ENCODE measurements at regions not wholly inside any gene's neighbourhood (a gene's known extent, or its start where the extent isn't known, plus 50 kb on each side); places are given as distances from the start of the nearest gene placed in this dataset.

DNA sequence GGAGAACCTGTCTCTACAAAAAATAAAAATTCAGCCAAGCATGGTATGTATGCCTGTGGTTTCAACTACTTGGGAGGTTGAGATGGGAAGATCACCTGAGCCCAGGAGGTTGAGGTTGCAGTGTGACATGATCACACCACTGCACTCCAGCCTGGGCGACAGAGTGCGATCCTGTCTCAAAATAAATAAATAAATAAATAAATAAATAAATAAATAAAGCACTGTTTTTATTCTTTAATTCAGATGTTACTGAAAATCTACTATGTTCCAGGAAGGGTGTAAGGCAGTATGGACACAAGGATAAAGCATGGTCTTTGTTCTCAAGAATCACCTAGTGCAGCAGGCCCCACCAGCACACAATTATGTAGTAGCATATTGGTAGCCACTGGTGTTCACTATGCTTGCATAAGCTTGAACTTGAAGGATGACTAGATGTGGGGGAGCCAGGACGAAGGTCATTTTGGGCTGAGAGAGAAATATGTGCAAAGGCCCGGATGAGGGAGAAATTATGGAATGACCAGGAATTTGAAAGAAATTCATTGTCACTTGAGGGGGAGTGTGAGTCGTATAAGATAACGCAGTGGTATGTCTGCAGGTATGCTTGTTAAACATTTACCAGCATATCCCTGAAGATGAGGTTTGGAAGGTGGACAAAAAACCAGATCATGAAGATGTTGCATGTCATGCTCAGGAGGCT is 70.2 kb upstream of the CD180 start:
- no peak for DNase-seq (ENCODE audit: low spot score)

DNA sequence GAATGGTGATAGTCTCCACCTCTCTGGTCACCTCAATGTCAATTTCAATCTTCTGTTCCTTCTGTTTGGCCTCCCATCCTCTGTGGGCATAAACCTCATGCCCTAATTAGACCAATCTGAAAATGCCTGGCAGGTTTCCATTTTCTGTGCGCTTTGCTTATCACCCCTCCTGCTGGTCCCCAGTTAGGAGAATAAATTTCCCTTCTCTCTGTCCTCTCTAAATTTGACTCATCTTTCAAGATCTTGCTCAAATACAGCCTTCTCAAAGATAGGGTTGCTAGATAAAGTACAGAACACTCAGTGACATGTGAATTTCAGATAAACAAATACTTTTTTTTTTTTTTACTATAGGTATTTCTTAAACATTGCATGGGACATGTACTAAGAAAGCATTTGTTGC is 69.4 kb upstream of the CD180 start:
- DNase-seq (ENCODE audit: low spot score) = no peak

DNA sequence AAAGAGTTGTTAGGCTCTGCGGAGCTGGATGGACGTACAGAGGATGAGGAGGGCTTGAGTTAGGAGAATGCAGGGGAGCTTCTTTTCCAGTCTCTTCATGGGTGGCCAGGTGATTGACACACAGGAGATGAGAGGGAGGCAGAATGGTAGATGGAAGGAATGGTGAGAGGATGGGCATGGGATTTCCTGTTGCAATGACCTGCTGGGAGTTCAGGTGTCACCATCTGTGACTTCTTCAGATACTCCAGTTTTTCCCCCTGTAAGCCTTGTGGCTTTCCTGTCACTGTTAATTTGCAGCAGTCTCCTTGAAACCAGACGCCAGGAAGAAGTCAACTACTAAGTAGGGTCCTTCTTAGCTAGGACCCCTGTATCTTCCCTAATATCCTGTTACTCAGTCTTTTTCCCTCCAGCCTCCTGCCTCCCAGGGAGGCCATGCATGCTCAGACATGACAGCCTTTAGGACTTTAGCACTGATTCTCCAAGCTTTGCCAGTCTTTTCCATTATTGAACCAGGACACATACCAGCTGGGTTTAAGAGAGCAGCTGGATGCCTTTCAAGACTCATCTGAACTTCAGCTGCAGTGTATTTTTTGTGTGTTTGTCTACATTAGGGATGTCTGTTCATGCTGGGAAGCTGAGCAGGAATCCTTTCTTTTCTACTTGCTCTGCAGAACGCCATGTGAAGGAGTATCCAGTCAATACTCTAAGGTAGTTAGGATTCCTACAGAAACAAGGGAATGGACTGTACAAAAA is 67.2 kb upstream of the CD180 start:
- DNase-seq (ENCODE audit: low spot score) = no peak

DNA sequence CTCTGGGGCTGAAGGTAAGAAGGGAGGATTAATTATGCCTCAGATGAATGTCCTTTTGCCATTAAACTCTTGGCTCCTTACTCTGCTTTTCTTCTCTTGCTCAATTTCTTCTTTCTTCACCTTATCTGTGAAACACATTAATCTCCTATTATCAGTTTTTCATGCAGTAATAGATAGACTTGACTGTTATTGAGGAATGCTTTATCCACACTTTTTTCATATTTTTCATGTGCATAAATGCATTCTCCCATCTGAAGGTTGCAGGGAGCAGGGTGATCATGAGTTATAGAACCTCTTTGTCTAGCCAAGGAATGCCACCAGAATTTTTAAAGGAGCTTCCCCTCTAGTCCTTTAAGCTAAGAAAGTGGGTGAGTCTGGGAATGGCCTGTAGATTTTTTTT is 66.4 kb upstream of the CD180 start:
- no peak for DNase-seq (ENCODE audit: low spot score)

DNA sequence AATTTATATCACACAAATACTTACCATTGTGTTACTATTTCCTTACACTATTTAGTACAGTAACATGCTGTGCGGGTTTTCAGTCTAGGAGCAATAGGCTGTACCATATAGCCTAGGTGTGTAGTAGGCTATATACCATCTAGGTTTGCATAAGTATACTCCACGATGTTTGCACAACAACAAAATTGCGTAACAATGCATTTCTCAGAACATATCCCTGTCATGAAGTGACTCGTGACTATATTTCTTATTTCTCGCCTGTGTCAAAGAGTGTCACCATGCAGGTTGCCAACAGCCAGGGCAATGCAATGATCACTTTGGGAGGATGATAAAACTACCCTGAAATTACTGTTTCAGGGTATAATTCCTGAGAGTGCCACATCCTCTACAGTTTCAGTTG is 65.6 kb upstream of the CD180 start:
- DNase-seq (ENCODE audit: low spot score) = no peak

DNA sequence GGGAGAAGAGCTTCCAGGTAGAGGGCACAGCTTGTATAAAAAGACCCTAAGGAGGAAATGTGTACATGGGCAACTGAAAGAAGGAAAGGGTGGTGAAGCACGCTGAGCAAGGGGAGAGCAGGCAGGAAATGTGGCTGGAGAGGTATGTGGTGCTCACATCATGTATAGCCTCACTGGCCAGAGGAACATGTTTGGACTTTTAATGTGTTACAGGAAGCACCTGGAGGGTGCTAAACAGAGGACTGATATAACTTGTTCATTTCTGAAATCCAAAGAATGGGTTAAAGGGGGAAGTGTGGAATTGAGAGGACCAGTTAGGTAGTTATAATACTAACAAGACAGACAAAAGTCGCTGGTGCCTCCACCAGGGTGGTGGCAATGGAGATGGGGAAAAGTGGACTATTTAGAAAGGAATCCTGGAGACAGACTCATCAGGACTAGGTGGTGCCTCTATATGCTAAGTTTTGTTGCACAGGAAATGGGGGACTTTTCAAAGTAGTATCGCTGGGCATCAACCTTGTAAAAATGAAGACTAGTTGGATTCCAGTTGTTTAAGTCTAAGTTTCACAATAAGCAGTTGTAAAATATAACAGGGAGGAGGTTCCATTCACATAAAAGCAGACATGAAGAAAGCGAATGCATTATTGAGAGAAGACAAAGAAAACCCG is 63.1 kb upstream of the CD180 start:
- DNase-seq (ENCODE audit: low spot score) = no peak

DNA sequence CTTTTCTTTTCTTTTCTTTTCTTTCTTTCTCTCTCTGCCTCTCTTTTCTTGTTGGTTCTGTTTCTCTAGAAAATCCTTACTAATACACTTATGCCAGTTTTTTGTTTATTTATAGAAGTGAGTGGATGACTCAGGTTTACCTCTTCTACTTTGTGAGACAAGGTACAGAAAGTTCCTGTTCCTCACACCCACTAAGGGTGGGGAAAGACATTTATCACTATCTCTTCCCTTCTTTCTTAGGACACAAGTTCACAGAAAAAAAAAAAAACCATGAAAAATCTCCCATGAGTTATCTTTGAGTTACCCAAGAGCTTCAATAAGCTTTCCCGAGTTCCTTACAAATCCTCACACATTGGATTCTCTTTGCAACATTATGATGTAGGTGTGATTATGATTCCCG is 60.9 kb upstream of the CD180 start:
- DNase-seq (ENCODE audit: low spot score) = no peak

DNA sequence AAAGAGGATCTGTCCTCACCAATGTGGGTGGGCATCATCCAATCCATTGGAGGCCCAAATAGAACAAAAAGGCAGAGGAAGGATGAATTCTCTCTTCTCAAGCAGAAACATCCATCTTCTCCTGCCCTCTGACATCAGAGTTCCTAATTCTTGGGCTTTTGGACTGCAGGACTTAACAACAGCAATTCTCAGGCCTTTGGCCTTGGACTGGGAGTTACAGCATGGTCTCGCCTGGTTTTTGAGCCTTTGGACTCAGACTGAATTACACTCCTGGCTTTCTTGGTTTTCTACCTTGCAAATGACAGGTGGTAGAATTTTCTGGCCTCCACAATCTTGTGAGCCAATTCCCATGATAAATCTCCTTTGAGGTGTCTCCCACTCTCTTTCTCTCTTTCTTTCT is 60.5 kb upstream of the CD180 start:
- DNase-seq (ENCODE audit: low spot score) = no peak

DNA sequence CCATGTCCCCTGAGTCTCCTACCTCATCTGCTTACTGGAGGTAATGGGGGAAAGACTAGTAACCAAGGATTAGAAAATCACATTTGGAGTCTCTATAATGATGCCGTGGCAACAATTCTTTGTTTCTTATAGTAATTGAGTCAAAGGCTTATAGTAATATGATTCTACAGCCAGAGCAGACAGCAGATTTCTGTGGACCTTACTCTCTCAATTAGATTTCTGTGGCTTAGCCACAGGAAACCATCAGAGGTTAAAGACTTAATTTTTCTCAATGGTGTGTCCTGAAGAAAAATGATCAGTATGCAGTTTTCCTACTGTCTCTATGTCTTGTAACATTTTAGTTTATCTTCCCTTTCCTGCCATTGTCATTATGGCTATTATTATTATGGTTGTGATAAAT is 59.3 kb upstream of the CD180 start:
- no peak for DNase-seq (ENCODE audit: low spot score)

DNA sequence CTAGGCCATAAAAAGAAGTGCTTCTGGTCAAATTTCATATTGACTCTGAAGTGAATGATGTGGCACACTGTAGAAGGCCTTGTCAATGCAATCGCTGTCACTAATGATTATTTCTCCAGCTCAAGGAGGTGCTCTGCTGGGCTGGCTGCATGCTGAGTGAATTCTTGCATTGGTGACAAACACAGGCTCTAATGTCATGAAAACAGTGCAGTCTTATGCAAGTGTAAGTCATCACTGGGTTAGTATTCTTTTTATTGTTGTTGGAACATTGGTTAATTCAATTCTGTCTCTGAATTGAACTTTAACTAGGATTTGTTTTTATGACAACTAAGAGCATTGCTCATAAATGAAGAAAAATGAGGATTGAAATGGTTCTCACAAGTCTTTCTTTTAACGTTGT is 57.3 kb upstream of the CD180 start:
- DNase-seq (ENCODE audit: low spot score) = no peak

DNA sequence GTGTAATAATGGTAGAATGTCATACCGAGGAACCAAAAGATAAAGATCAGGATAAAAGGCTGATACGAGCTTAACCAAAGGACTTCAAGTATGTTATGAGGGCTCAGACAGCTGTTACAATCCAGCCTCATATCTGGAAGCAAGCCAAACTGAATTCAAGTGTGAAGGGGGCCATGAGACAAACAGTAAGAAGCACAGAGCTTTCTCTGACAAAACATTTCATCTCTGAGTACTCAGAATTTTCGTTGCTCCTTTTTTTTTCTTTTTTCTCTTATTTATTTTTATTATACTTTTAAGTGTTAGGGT is 52.9 kb upstream of the CD180 start:
- DNase-seq (ENCODE audit: low spot score) = no peak

DNA sequence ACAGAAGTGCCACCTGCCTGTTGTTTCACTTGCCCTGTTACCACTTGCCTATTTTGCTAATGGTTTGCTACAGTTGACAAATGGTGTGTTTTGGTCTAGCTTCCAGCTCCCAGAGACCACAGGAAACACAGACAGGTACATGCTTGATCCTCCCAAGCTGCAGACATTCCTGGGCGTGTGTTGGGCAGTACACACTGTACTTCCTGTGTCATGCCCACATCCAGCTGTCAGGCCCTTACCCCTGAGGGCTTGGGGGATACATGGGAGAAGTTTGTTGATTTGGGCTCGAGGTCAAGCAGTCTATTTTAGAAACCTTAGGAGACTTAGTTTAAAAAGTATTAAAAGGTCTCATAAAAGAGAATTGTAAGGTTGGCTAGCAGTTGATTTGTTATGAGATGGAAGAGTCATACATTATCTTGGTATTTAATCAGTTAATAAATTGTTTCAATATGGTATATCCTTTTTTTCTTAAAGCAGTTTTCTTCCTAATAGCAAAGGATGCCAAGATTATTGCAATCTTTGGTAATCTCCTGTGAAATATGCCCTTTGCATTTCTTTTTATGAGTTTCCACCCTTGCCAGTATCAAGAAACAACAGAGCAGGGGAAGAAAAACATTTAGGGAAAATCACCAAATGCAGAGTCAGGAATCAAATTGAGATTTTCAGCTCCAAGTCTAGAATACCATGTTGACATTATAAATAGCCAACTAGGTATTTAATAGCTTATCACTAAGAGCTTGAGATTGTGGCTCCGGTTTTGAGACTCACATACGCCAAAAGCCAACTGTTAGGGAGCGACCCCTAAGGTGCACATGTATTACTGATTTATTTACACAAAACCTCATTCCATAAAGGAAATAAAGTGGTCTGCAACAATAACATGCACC is 52.3 kb upstream of the CD180 start:
- DNase-seq (ENCODE audit: low spot score) = no peak

DNA sequence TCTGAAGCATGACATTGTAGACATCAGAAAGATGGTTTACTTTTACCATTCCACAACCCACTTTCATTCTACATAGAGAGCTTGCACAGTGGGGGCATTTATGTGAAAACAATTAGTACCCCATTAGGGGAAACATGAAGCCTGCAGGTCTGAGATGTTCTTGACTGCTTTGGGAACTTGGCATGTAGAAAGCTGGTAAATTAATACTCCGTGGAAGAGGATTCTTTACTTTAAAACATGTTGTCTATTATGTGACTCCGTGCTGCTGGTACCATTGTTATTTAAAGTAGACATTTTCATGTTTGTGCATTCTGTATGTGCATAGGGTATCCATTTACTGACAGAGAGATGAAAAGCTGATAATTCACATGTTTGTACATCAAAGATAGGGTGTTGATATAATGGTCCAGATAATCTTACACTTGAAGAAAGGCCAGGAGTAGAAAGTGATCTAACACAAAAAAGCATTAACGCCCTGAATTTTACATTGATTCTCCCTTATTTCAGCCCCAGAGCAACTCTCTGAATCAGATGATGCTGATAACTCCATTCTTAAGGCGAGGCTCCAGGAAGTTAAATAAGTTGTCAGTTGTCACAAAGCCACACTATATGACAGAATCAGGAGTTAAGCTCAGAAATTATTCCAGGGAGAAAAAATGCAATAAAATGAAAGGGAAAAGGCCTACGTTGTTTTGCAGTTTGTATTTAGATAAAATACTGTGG is 50.1 kb upstream of the CD180 start:
- DNase-seq (ENCODE audit: low spot score) = peak; percentile 46
